Loucy (cell line): ENCODE measurements at regions not wholly inside any gene's neighbourhood (a gene's known extent, or its start where the extent isn't known, plus 50 kb on each side); places are given as distances from the start of the nearest gene placed in this dataset.

Experiments
- H2AFZ ChIP-seq: fragments of 200-600 bp; sonication (generic); 2 replicates; pipeline ENCODE4 v1.6.0; 2016; ENCODE audit warnings: antibody characterized with exemption, mild to moderate bottlenecking, low read length, moderate library complexity
- H3F3A ChIP-seq: fragments of 200-600 bp; 2 replicates; pipeline ENCODE4 v1.6.0; 2016; ENCODE audit warnings: antibody characterized with exemption, low read depth, mild to moderate bottlenecking
- H3K27me3 ChIP-seq: fragments of 200-600 bp; sonication (generic); 2 replicates; pipeline ENCODE4 v1.6.1; 2014; ENCODE audit warnings: low read length, mild to moderate bottlenecking; ENCODE audit not compliant: insufficient read depth, poor library complexity, severe bottlenecking
- H3K36me3 ChIP-seq: fragments of 200-600 bp; sonication (generic); 2 replicates; pipeline ENCODE4 v1.6.1; 2016; ENCODE audit warnings: low read length; ENCODE audit not compliant: insufficient read depth
- H3K4me1 ChIP-seq: fragments of 200-600 bp; sonication (generic); 2 replicates; pipeline ENCODE4 v1.5.1; 2014; ENCODE audit warnings: low read length, mild to moderate bottlenecking; ENCODE audit not compliant: insufficient read depth, poor library complexity, severe bottlenecking
- H3K4me2 ChIP-seq: fragments of 200-600 bp; sonication (generic); 2 replicates; pipeline ENCODE4 v1.6.0; 2014; ENCODE audit warnings: antibody characterized with exemption, low read length, low read depth, mild to moderate bottlenecking; ENCODE audit not compliant: poor library complexity, severe bottlenecking
- H3K4me3 ChIP-seq: fragments of 200-600 bp; sonication (generic); 2 replicates; pipeline ENCODE4 v1.5.1; 2014; ENCODE audit warnings: low read length, mild to moderate bottlenecking, mixed read lengths; ENCODE audit not compliant: poor library complexity, severe bottlenecking
- H3K79me2 ChIP-seq: fragments of 200-600 bp; sonication (generic); 2 replicates; pipeline ENCODE4 v1.6.1; 2014; ENCODE audit warnings: low read length; ENCODE audit not compliant: insufficient read depth
- H3K9ac ChIP-seq: fragments of 200-600 bp; sonication (generic); 2 replicates; pipeline ENCODE4 v1.6.0; 2014; ENCODE audit warnings: mild to moderate bottlenecking, low read depth, low read length, moderate library complexity; ENCODE audit not compliant: poor library complexity, severe bottlenecking
- H3K9me2 ChIP-seq: fragments of 200-600 bp; sonication (generic); replicated peaks from 2 replicates; pipeline ENCODE4 v1.6.1; 2016; ENCODE audit warnings: low read depth, low read length, mixed read lengths
- H3K9me3 ChIP-seq: fragments of 200-600 bp; sonication (generic); 2 replicates; pipeline ENCODE4 v1.6.1; 2014; ENCODE audit warnings: mild to moderate bottlenecking, antibody characterized with exemption, low read length, low read depth; ENCODE audit not compliant: insufficient read depth
- H4K20me1 ChIP-seq: fragments of 200-600 bp; sonication (generic); 2 replicates; pipeline ENCODE4 v1.6.0; 2014; ENCODE audit warnings: antibody characterized with exemption, low read length, mild to moderate bottlenecking; ENCODE audit not compliant: insufficient read depth, poor library complexity, severe bottlenecking
- CTCF ChIP-seq: fragments of 200-600 bp; sonication (generic); conservative IDR thresholded peaks from 2 replicates; pipeline ENCODE4 v1.5.1; 2014; ENCODE audit warnings: mild to moderate bottlenecking, antibody characterized with exemption, low read length
- EZH2phosphoT487 ChIP-seq: fragments of 200-600 bp; IDR thresholded peaks from 2 replicates; pipeline ENCODE4 v1.6.1; 2018; ENCODE audit warnings: antibody characterized with exemption, mild to moderate bottlenecking, moderate library complexity, borderline replicate concordance

GRCh38 chr10:113452146-113452845 lies 100.6 kb upstream of the HABP2 start:
- H3K36me3 ChIP-seq = no peaks in the 10 kb centered on the region
- H4K20me1 ChIP-seq = no peaks in the 10 kb centered on the region
- H3K9me2 ChIP-seq = no peaks in the 10 kb centered on the region
- no peak overlapping the region for H3K4me3 ChIP-seq
- H3K79me2 ChIP-seq = no peaks in the 10 kb centered on the region
- no peak overlapping the region for H3K4me2 ChIP-seq
- H2AFZ ChIP-seq = no peak overlapping the region
- H3K27me3 ChIP-seq = no peaks in the 10 kb centered on the region
- no peaks in the 10 kb centered on the region for H3K4me1 ChIP-seq
- H3K9me3 ChIP-seq = no peaks in the 10 kb centered on the region
- no peak overlapping the region for H3K9ac ChIP-seq
- H3F3A ChIP-seq = no peaks in the 10 kb centered on the region
- no peak for TF ChIP-seq EZH2phosphoT487

DNA sequence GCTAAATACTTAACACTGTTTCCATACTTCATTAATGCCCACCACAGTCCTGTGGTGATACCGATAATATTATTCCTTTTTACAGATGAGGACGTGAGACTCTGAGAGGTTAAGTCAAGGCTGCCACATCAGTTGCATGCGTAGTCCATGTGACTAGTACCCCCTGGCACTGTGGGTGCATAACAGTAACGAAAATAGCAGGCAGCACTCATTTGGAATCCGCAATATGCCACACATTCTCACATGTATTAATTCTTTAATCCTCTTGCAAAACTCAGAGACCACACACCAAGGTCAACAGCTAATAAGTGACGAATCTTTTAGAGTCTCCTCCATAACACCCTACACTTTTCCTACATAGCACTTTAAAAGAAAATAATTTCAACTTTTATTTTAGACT lies 99.5 kb upstream of the HABP2 start:
- Histone ChIP-seq H4K20me1 (no peaks in the 10 kb centered on the region), H3K9me2 (no peaks in the 10 kb centered on the region), H3K36me3 (no peaks in the 10 kb centered on the region), H3K9ac (no peak overlapping the region), H3F3A (no peaks in the 10 kb centered on the region), H3K27me3 (no peaks in the 10 kb centered on the region), H3K79me2 (no peaks in the 10 kb centered on the region), H3K4me1 (no peaks in the 10 kb centered on the region), H3K4me2 (no peak overlapping the region), H2AFZ (no peak overlapping the region), H3K9me3 (no peaks in the 10 kb centered on the region), H3K4me3 (no peak overlapping the region)
- TF ChIP-seq EZH2phosphoT487 = no peak
- TF ChIP-seq CTCF = no peak

- no peak overlapping the region for H3K4me3 ChIP-seq
- TF ChIP-seq EZH2phosphoT487 = no peak
- peak; percentile 91 for TF ChIP-seq CTCF
- H3K9me2 ChIP-seq = no peaks in the 10 kb centered on the region
Measured at GRCh38 chr10:113454341-113455061, 98.4 kb upstream of the HABP2 start.

More at GRCh38 chr10:113454341-113455061, 98.4 kb upstream of the HABP2 start:
- no peaks in the 10 kb centered on the region for H3F3A ChIP-seq
- H3K4me2 ChIP-seq = peak overlapping the region; percentile 29
- H3K4me1 ChIP-seq = no peaks in the 10 kb centered on the region
- H3K9ac ChIP-seq = no peak overlapping the region
- H4K20me1 ChIP-seq = no peaks in the 10 kb centered on the region
- no peaks in the 10 kb centered on the region for H3K27me3 ChIP-seq
- H2AFZ ChIP-seq = 0 out of 2 replicates have a peak overlapping the region, but pooled peaks have one; percentile 18
- H3K79me2 ChIP-seq = no peaks in the 10 kb centered on the region
- H3K9me3 ChIP-seq = no peaks in the 10 kb centered on the region
- no peaks in the 10 kb centered on the region for H3K36me3 ChIP-seq
